ENCODE measurements at regions not wholly inside any gene's neighbourhood (a gene's known extent, or its start where the extent isn't known, plus 50 kb on each side); places are given as distances from the start of the nearest gene placed in this dataset.

GRCh38 chr18:61743775-61744531, 148.9 kb downstream of the RNF152 start:
- TF ChIP-seq CTCF (IDR thresholded peaks at IDR 0.05; ENCODE audit: low read depth, low read length, missing input control), result no peak
- TF ChIP-seq TAF1 (conservative IDR thresholded peaks at IDR 0.05), result no peak
- no peak for TF ChIP-seq GABPA (IDR thresholded peaks at IDR 0.05 in 1 of 2, conservative IDR thresholded peaks at IDR 0.05 in 1 of 2)
- TF ChIP-seq HNF4G (IDR thresholded peaks at IDR 0.05), result no peak
- no peak for TF ChIP-seq RAD21 (IDR thresholded peaks at IDR 0.05)
- no peak for TF ChIP-seq NR2F2 (IDR thresholded peaks at IDR 0.05)
- TF ChIP-seq EGR1 (IDR thresholded peaks at IDR 0.05; ENCODE audit: low read depth in 2 of 2), result no peak
- no peak for TF ChIP-seq MAX (IDR thresholded peaks at IDR 0.05)
- no peak for TF ChIP-seq HNF4A (conservative IDR thresholded peaks at IDR 0.05)

All from liver (tissue), 3 donors.